Right cardiac atrium (tissue), 5 donors: ENCODE measurements at regions not wholly inside any gene's neighbourhood (a gene's known extent, or its start where the extent isn't known, plus 50 kb on each side); places are given as distances from the start of the nearest gene placed in this dataset.
"Not testable (repeated sequence)": the region's sequence is repeated elsewhere in the genome, so short reads cannot be mapped to it uniquely, and the experiment has no call there.

Source experiments
- ATAC-seq, 2 donors: fragments of 200-7000 bp; cut with Tn5 transposase; one replicate each; pipeline versions ENCODE4 v1.8.0 to v1.9.1; 2020; ENCODE audit warnings: moderate library complexity in 2 of 2, mild to moderate bottlenecking in 1 of 2
- DNase-seq, 3 donors: peaks; one replicate each; pipeline ENCODE4 v3.0.0-alpha.2; 2020
- H3K27ac ChIP-seq: one replicate; pipeline ENCODE4 v1.5.1; 2013; ENCODE audit warnings: mild to moderate bottlenecking, low read length, control low read depth, moderate library complexity
- H3K27me3 ChIP-seq: one replicate; pipeline ENCODE4 v1.6.1; 2013; ENCODE audit not compliant: control insufficient read depth, insufficient read depth
- H3K4me1 ChIP-seq: one replicate; pipeline ENCODE4 v1.6.1; 2013; ENCODE audit warnings: low read length; ENCODE audit not compliant: control insufficient read depth, insufficient read depth
- H3K4me3 ChIP-seq: one replicate; pipeline ENCODE4 v1.5.1; 2013; ENCODE audit warnings: low read length, control low read depth
- H3K9me3 ChIP-seq: one replicate; pipeline ENCODE4 v1.6.1; 2013; ENCODE audit warnings: low read length; ENCODE audit not compliant: control insufficient read depth
- WGBS: extraction: QIAGEN DNeasy Blood & Tissue Kit; methylation state at CpG from one replicate; pipeline ENCODE4 v1.1.7; 2013; 5-methylcytosine and 5-hydroxymethylcytosine counted together
- intact Hi-C, 4 donors: fragments of 100-400 bp; cut with DNase I; formaldehyde crosslinking; loops; one replicate each; pipeline versions ENCODE4 v1.11.0 to v1.14.0; 2022 to 2023
- donor health status: healthy with polysubstance abuse.
- donor health status: DM: no; HTN: yes; CAD: no.
- donor health status: DM: no; HTN: no; CAD: no.
- donor health status: DM: no; HTN: yes; CAD: no; lungs with severe emphysema.
- donor health status: DM: yes; HTN: yes; CAD: no.

- H3K4me1 ChIP-seq, DNase-seq, intact Hi-C loops, H3K27me3 ChIP-seq, H3K27ac ChIP-seq, ATAC-seq, H3K4me3 ChIP-seq, H3K9me3 ChIP-seq: not testable (repeated sequence)
- no CpG with 5 or more reads among the region's 1 CpG for WGBS
Observed at GRCh38 chr7:65124600-65124999, 118.1 kb upstream of the ERV3-1 start.

- WGBS = 45% methylated on average over 1 of the region's 1 CpG
- H3K27me3 ChIP-seq, ATAC-seq, H3K9me3 ChIP-seq, DNase-seq, H3K27ac ChIP-seq, H3K4me3 ChIP-seq, H3K4me1 ChIP-seq, intact Hi-C loops: not testable (repeated sequence)
Observed at GRCh38 chr7:65105650-65106203, 99.2 kb upstream of the ERV3-1 start.

GRCh38 chr7:65100499-65100898, 94.0 kb upstream of the ERV3-1 start:
- ATAC-seq, H3K4me1 ChIP-seq, intact Hi-C loops, H3K27ac ChIP-seq, H3K9me3 ChIP-seq, H3K4me3 ChIP-seq, H3K27me3 ChIP-seq, DNase-seq: not testable (repeated sequence)
- 94% methylated on average over 4 of the region's 4 CpGs for WGBS

GRCh38 chr7:65081669-65082055, 75.2 kb upstream of the ERV3-1 start:
- intact Hi-C loops, H3K9me3 ChIP-seq, H3K27me3 ChIP-seq, H3K4me1 ChIP-seq, ATAC-seq: not testable (repeated sequence)
- DNase-seq = peak in 2 of 3 donors; percentile 49 to 63
- H3K27ac ChIP-seq = peak overlapping the region; percentile 75
- 97% methylated on average over 19 of the region's 19 CpGs for WGBS
- peak overlapping the region; percentile 45 for H3K4me3 ChIP-seq

GRCh38 chr7:65080799-65081668, 74.5 kb upstream of the ERV3-1 start:
- peak; percentile 97 to 99 (median 98) for DNase-seq
- H3K9me3 ChIP-seq, intact Hi-C loops, H3K4me1 ChIP-seq, H3K27me3 ChIP-seq: not testable (repeated sequence)
- Histone ChIP-seq H3K27ac (peak overlapping the region; percentile 75), H3K4me3 (peak overlapping the region; percentile 45)
- ATAC-seq = peak; percentile 100
- WGBS = 3% methylated on average over 51 of the region's 53 CpGs

GRCh38 chr7:65074959-65075358, 68.5 kb upstream of the ERV3-1 start:
- peak in 1 of 3 donors; percentile 40 for DNase-seq
- H3K9me3 ChIP-seq, intact Hi-C loops, H3K27ac ChIP-seq, H3K4me1 ChIP-seq, H3K27me3 ChIP-seq, H3K4me3 ChIP-seq: not testable (repeated sequence)
- WGBS = 93% methylated on average over 20 of the region's 33 CpGs
- ATAC-seq = peak; percentile 28 to 31

- H3K4me1 ChIP-seq, intact Hi-C loops, DNase-seq, H3K27ac ChIP-seq, H3K9me3 ChIP-seq, H3K4me3 ChIP-seq, H3K27me3 ChIP-seq: not testable (repeated sequence)
- peak; percentile 26 to 61 for ATAC-seq
- WGBS = 57% methylated on average over 3 of the region's 3 CpGs
Observed at GRCh38 chr7:65073160-65073559, 66.7 kb upstream of the ERV3-1 start.

- H3K4me1 ChIP-seq, ATAC-seq, H3K27ac ChIP-seq, intact Hi-C loops, H3K27me3 ChIP-seq, H3K9me3 ChIP-seq, H3K4me3 ChIP-seq, DNase-seq: not testable (repeated sequence)
- 98% methylated on average over 7 of the region's 7 CpGs for WGBS
Observed at GRCh38 chr7:65071854-65072431, 65.5 kb upstream of the ERV3-1 start.

GRCh38 chr7:65069476-65069875, 63.0 kb upstream of the ERV3-1 start:
- WGBS = 96% methylated on average over 1 of the region's 1 CpG
- not testable (repeated sequence) for DNase-seq

GRCh38 chr7:65062566-65062965, 56.1 kb upstream of the ERV3-1 start:
- H3K9me3 ChIP-seq, intact Hi-C loops, H3K27ac ChIP-seq, H3K27me3 ChIP-seq, DNase-seq, H3K4me1 ChIP-seq, H3K4me3 ChIP-seq, ATAC-seq: not testable (repeated sequence)
- 56% methylated on average over 2 of the region's 2 CpGs for WGBS

More at GRCh38 chr7:65069476-65069875, 63.0 kb upstream of the ERV3-1 start:
- intact Hi-C loops, H3K27ac ChIP-seq, ATAC-seq, H3K4me3 ChIP-seq, H3K27me3 ChIP-seq, H3K9me3 ChIP-seq, H3K4me1 ChIP-seq: not testable (repeated sequence)

- H3K4me1 ChIP-seq, H3K27me3 ChIP-seq, H3K9me3 ChIP-seq, H3K27ac ChIP-seq, DNase-seq, intact Hi-C loops, H3K4me3 ChIP-seq, ATAC-seq: not testable (repeated sequence)
- 99% methylated on average over 1 of the region's 1 CpG for WGBS
Observed at GRCh38 chr7:65059247-65059646, 52.8 kb upstream of the ERV3-1 start.
